NCI-H1105 treated with DMSO at 0.1 percent for 48 hours (cell line): ENCODE measurements at regions not wholly inside any gene's neighbourhood (a gene's known extent, or its start where the extent isn't known, plus 50 kb on each side); places are given as distances from the start of the nearest gene placed in this dataset.

Source experiments
- DNase-seq: peaks from one replicate; lab custom pipeline; 2025; lab: John Stamatoyannopoulos, UW

DNA sequence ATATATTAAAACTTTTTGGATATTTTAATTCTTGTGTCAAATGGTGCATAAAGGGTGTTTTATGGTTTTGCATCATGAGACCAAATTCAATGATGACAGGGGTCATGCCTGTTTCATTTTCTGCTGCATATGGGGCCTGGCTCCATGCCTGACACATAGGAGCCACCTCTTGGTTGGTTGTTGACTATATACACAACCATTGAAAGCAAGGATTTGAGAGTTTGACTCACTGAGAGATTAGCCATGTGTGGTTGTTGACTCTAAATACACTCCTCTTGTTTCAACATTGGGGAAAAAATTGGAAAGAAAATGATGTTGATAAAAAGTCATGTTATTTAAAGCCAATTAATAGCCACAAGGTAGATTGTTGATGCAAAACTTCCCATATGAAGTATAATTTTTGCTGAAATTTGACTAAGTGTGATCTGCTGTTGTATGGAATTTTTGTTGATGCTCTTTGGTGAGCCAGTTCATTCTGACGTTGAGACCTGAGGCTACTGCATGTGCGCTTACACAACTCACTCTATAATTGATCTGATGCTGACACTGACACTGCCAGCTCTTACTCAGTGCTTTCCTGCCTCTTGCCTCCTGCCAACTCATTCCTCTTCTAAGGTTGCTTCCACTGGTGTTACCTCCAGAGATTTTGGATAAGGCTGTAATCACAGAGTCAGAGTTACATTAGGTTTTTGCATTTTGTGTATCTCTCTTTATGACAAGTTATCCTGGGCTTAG lies 446.2 kb upstream of the SLC14A2 start:
- DNase-seq: no peak

DNA sequence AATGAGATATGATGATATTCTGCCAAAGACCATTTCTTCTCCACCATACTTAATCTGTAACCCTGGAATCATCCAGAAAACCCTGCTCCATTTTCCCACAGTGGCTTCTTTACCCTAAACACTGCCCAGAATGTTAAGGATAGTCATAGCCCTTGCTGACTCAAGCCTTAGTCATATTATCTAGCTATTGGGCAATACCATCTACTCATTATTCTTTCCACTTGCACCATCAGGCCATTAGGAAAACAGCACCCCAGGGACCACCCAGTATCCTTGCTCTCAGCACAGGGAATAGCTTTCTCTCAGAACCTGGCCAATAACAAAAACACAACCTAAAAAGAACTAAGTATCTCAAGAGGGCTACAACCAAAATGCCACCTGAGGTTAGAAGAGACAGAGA lies 445.7 kb upstream of the SLC14A2 start:
- no peak for DNase-seq

DNA sequence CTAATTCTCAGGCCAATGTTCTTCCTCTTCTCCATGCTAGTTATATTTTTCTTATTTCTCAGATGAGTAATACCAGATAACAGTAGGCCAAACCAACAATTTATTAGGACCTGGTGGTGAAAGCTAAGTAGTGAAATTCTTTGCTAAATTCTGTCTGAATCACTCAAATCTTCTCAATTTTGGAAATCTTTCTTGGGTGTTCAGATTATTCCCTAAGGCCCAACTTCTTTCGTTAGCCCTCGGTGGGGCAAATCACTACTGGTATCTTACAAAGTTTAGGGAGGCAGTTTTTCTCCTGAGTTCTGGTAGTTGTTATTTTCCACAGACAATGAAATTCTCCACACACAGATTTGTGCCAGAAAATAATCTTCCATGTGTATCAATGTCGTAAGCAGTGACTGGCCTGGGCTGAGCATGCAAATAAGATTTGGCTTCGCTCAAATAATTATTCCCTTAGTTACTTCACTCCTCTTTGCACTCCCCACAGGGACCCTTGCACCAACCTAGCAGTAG lies 443.5 kb upstream of the SLC14A2 start:
- DNase-seq: no peak

DNA sequence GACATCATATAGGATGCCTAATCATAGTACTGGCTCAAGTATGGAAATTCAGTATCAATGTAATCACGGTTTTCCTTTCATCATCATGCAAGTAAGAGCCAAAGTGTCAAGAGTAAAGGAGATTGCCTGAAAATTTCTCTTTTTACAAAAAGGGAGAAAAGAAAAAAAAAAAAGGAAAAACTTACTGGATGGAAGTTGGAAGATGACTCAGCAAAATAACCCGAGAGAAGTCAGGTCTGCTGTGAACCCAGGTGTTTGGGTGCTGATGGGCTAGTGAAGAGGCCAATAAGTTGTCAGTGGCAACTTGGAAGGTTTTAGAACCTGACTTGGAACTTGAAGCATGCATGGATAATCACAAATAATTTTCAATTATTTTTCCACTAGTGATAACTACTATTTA lies 441.9 kb upstream of the SLC14A2 start:
- no peak for DNase-seq

DNA sequence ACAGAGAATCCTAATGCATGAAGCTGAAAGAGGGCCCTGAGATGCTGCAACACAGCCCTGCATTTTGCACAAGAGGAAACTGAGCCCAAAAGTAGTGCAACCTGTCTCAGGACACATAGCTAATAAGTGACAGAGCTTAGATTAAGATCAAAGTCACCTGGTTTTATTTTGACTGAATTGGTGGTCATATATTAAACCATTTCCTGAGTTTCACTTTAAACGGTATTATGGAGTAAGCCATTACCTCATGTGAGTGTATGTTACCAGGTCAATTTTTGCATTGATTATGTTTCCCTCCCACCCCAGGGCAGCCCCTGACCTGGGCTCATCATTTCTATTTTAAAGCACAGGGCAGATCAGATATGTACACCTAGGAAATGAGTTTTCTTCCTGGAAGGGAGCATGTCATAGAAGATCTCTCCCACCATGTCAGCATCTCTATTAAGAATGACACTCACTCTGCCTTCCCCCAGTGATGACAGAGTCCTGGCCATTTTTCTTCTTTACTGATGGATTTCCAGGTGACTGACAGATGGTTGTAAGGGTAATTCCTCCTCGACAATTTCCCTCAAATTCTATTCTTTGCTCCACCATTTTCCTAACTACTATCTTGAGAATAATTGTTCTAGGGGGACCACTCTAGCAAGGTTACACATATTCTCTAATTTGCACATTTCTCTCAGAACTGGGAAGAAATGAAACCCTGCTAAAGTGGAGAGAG lies 441.3 kb upstream of the SLC14A2 start:
- no peak for DNase-seq

DNA sequence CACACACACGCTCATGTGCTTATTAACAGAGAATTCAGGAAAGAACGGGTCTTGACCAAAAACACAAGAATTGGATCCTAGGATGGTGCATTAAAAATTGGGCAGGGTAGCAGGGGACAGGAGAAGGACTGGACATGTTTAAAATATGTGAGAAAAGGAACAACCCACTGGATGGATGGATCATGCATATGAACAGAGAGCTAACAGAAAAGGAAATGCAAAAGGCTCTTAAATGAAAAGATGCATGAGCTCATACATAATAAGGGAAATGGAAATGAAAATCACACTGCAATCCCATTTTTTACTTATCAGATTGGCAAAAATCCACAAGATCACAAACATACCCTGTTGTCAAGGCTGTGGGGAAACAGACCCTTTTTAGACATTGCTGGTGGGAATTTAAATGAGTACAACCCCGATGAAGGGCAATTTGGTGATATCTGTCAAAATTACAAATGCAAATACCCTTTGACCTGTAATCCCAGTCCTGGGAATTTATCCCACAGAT lies 440.6 kb upstream of the SLC14A2 start:
- no peak for DNase-seq

DNA sequence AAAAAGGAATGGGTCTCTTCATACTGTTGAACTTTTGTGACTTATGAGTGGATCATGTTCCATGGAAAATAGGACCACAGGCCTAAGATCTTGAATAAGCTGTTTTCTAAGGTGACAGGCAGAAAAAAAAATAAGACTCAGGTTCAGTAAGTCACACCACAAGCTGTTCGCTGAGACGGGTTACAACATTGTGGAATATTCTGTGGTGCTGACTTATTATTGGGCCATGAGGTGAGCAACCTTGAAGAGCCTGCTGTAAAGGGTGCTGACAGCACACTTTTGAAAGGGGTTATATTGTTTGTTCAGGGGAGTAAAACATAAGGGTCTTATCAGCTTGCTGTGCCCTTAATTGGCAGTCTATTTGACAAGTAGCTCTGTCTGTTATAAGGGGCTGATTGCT lies 439.8 kb upstream of the SLC14A2 start:
- DNase-seq: no peak

DNA sequence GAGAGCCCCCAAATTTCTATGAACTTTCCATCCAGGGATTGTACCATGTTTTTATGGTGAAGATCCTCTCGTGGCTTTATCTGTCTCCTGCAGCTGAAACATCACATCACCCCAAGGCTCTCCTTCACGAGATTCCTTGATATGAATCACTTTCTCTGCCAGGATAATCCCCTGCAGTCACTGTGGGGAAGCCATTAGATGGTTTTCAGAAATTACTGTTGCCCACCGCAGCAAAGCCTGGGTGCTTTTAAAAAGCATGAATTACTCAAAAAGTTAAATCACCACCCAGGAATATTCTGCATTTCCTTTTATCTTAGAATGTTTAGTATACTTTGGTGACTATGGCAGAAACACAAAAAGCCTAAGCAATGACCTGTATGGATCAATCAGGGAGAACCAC lies 428.4 kb upstream of the SLC14A2 start:
- no peak for DNase-seq

DNA sequence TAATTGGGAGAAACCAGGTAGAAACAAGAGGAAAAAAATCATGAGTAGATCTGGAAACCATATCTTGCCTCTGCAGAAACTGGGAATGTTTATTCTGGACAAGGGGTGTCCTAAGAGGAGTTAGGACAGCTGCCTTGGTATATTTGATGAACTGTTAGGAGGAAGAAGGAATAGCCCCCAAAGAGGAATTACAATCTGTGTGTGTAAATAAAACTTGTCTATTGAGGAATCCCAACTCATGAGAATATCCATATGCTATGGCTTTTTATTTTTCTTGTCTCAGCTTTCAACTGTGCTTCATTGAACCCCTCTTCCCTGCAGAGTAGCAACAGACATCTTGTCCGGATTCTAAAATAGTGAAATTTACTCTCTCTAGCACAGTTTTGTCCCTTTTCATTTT lies 423.5 kb upstream of the SLC14A2 start:
- no peak for DNase-seq

DNA sequence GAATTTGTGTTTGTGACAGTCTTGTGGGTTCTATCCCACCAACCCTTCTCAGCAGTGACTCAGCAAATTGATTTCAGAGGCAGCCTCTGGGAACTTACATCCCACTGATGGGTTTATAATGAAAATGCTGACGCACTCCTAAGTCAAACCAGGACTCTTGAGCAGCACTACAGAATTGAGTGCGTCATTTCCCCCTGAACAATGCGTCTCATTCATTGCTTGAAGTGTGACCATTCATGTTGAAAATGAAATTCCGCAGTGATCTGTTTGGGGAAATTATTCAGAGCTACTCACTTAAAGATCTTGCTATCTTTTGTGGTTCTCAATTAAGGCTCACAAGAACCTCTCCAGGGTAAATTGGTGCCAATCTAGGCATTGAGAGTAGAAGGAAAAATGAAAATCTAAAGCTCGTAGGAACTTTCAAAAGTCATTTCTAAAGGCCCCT lies 417.7 kb upstream of the SLC14A2 start:
- DNase-seq: no peak

DNA sequence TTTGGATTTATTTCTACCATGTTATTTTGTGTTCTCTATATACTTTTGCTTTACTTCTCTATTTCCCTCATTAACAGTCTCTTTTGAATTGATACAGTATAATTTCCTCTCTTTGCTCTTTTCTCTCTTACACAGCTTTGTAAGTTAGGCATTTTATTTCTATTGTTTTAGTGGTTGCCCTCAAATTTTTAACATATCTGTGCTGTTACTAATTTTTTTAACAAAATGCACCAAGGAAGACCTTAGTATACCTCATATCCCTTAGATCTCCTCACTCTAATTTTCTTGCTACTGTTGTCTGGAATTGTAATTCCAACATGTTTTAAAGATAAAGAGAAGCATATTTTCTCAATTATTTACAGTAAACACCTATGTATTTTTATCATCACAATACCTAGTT lies 416.8 kb upstream of the SLC14A2 start:
- no peak for DNase-seq

DNA sequence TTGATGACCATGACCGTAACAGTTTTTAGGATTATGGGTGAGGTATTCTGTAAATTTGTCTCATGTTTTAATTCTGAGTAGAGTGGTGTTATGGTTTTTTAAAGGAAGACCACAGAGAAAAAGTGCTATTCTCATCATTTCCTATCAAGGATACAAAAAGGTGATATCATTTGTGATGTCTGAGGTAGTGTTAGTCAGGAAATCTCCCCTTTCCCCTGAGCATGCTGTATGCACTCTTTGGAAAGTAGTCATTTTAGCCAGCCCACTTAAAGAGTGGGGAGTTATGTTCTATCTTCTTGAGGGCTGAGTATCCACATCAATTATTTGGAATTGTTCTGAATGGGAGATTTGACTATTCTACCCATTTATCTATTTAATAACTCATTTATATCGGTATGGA lies 414.2 kb upstream of the SLC14A2 start:
- DNase-seq: no peak

DNA sequence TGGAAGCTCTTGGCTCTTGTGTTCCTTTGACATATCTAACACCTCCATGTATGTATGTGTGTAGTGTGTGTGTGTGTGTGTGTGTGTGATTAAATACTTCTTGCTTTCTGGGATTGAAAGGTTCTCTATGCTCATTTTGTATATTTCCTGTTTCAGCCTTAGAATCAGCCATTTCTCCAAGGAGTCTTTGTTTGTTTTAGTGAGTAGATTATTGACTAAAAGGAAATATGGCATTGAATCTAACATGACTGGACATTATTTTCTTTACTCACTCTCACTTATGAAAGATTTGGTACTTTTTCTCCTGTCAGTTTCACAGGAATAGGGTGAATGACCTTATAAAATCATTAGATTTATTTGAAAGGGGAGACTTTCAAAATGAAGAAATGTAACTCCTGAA lies 413.8 kb upstream of the SLC14A2 start:
- DNase-seq: no peak

DNA sequence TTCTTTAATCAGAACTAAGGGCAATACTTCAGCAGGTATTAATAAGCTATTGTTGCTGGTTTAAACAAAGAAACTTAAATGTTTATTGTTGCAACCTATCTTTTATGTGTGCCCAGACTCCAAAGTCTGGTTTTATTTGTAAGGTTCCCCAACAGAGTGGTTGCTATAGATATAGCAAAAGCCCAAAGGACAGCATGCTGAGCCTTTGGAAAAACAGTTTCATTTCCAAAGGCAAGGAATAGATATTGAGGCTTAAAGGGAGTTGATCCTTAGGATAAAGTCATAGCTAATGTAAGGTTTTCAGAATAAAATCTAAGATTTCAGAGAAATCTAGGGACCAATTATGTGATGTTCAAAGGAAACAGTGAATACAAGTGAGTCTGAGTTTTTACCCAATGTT lies 413.2 kb upstream of the SLC14A2 start:
- DNase-seq: no peak

DNA sequence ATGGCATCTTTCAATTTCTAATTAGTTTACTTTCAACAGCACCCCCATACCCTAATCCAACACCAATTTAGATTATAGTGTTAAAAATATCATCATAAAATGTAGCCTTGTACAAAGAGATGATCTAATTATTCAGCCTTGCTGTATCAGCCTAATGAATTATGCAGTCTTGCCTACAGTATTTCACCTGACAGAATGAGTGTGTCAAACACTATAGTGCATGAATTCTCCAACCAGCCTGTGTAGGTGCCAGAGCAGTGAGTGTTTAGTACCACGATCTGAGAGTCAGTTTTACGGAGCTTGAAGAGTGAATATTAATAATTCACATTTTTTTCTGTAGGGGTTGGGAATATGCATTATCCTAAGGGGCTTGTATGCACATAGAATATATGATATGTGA lies 411.6 kb upstream of the SLC14A2 start:
- DNase-seq: no peak

DNA sequence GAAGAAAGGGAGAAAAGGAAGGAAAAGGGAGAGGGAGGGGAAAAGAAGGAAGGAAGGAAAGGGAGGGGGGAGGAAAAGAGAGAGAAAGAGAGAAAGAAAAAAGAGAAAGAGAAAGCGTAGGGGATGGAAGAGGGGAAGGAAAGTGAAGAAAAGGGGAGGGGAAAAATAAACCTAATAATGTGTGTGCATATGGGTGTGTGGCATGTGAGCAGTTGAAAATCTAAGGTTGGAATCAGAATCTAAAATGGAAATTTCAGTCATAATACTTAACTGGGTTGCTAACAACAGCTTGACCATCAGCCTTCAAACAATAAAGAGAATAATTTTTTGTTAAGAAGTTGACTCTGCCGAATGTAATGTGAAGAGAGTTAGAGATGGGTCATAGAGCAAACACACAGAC lies 407.9 kb upstream of the SLC14A2 start:
- no peak for DNase-seq

DNA sequence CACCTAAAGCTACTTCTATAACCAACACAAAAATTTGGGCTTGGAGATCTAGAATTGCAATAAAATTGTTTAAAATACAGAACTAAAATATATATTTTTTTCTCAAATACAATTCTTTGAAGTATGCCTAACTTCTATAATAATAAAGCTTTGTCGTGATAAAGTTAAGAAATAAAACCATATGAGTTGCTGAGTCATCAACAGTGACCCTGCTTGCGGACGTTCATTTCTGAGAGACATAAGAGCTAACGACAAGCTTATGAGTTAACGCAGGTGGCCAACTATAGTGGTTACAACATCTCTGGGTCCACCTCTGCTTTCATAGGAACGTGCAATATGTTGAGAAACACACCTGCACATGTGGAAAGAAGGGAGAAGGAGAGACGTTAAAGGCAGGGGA lies 407.1 kb upstream of the SLC14A2 start:
- no peak for DNase-seq

DNA sequence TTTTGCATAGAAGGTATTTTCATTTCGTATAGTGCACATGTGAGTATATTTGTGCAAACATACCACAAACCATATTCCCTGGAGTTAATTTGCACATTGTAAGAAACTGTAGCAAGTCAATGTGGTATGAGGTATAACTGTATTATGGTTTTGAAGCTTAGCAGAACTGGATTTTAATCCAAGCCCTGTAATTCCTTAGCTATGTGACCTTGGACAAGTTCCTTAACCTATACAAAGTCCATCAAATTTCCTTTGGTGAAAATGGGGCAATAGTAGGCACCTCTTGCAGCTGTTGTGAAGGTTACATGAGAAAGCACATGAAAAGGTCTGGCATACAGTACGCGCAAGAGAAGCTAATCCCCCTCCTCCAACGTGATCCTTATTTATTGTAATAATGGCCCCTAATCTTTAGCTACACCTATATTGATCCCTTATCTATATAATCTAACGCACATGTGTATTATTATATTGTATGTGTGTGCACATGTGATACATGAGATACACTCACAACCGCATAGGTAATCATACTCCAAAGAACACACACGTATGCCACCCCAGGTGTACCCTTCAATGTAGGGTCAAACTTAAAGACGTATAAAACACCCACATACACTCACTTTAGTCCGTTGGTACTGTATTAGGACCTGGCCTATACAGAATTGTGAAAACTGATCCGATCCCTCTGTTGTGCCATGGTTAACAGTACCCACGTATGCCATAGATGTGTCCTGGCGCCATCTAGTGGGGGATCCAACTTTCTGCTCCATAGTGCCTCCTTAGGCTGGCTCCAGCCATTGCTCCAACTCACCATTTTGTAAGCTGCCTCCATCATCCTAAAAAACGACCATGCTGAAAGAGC lies 402.9 kb upstream of the SLC14A2 start:
- peak; percentile 83 for DNase-seq

DNA sequence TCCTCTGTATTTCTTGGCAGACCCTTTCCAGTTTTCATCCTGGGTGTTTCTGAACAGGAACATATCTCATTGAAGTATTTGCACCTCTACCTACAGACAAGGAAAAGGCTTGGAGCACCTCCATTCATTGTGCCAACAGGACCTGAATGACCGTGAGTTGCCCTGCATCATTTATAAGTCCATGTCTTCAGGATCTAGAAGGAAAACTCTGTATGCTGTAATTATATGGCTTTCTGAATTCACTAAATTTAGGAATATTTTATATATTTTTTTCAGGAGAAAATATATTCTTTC lies 402.3 kb upstream of the SLC14A2 start:
- no peak for DNase-seq

DNA sequence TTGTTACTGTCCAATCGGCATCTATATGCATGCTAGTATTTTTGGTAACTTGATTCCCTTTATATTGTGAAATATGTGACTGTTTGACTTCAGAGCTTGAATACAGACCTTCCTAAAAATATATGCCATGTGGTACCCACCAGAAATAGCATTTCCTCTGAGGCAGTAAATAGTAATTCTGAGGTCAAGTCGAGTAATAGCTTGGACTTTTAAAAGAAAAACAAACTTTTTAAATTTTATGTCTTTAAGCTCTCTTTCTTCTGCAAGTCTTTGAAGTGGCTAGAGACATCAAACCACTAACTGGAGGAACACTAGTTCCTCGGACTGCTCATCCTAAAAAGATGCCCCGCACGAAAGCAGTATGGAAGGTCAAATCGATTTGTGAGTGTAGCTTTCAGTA lies 396.8 kb upstream of the SLC14A2 start:
- no peak for DNase-seq

DNA sequence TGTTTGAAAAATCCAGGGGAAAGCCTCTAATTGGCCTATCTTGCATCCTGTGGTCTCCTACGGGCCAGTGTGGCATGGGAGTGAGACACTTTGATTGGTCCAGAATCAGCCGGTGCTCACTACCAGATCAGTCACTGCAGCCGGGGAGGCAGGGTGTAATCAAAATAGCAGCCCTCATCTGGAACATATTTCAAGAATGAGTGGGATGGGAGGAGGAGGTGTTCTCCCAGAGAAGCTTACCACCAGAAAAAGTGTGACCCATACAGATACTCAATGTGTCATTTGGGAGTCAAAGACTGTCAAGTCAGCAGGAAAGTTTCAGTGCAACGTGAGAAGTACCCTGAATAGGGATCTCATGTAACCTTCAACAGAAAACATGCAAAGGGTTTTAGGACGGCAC lies 393.9 kb upstream of the SLC14A2 start:
- DNase-seq: no peak

DNA sequence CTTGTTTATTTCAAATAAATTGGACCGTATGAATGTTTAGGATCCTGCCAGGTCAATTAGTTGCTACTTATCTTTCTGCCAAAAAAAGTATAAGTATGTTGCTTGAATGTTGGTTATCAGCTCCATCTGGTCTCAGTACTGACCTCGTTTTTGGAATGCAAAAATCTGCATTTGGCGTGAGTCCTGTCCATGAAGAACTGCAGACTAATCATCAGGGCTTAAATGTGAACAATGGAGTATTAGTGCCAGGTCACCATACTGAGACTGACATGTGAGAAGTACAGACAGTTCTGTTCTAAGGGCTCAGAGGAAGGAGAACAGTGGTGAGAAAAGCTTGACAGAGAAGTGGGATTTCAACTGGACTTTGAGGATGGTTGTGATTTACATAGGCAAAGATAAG lies 393.1 kb upstream of the SLC14A2 start:
- no peak for DNase-seq
